ENCODE measurements at regions not wholly inside any gene's neighbourhood (a gene's known extent, or its start where the extent isn't known, plus 50 kb on each side); places are given as distances from the start of the nearest gene placed in this dataset.

DNA sequence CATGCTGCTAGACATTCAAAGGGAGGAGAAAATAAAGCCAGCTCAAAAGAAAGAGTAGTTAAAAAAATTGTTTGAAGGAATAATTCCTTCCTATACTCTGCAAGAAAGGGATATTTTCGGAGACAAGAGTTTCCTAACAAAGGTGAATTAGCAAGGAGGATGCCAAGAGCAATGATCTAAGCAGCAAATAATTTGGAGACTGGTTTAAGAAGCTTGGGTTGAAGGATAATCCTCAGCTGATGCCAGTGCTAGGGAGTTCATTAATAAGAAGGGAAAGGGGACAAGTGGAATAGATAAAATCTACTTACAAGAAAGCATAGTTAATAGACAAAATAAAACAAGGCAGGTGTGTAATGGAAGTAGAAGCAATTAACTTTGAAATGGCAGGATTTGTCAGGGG lies 372.3 kb downstream of the NDFIP2 start:
- no peak overlapping the region for H4K5ac ChIP-seq (ENCODE audit: insufficient read length, low read depth, low read length)
- H2BK5ac ChIP-seq (ENCODE audit: insufficient read length, low read length) = no peak overlapping the region
- no peaks in the 10 kb centered on the region for H4K20me1 ChIP-seq (ENCODE audit: control insufficient read depth, insufficient read depth, insufficient read length)
- H3K9me3 Mint-ChIP-seq = peaks cover 0 to 3% of the 10 kb centered on the region in 2 experiments; a peak in 2 of 5 replicates
- H3K14ac ChIP-seq (ENCODE audit: insufficient read depth, low read length) = no peak overlapping the region
- peak overlapping the region; percentile 28 for H2BK120ac ChIP-seq (ENCODE audit: low read depth, low read length, poor library complexity, severe bottlenecking)
- H3K27ac Mint-ChIP-seq = no peak overlapping the region
- no peak for DNase-seq
- no peaks in the 10 kb centered on the region for H3K27me3 ChIP-seq (ENCODE audit: insufficient read depth, low read length)
- TF ChIP-seq, protein P1, sequence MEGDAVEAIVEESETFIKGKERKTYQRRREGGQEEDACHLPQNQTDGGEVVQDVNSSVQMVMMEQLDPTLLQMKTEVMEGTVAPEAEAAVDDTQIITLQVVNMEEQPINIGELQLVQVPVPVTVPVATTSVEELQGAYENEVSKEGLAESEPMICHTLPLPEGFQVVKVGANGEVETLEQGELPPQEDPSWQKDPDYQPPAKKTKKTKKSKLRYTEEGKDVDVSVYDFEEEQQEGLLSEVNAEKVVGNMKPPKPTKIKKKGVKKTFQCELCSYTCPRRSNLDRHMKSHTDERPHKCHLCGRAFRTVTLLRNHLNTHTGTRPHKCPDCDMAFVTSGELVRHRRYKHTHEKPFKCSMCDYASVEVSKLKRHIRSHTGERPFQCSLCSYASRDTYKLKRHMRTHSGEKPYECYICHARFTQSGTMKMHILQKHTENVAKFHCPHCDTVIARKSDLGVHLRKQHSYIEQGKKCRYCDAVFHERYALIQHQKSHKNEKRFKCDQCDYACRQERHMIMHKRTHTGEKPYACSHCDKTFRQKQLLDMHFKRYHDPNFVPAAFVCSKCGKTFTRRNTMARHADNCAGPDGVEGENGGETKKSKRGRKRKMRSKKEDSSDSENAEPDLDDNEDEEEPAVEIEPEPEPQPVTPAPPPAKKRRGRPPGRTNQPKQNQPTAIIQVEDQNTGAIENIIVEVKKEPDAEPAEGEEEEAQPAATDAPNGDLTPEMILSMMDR (conservative IDR thresholded peaks at IDR 0.05) = no peak
- no peak overlapping the region for H2AFZ ChIP-seq (ENCODE audit: low read length)
- no peak overlapping the region for H2BK12ac ChIP-seq (ENCODE audit: insufficient read length, low read depth, low read length)
- H3K79me2 ChIP-seq (ENCODE audit: insufficient read depth, low read length) = no peaks in the 10 kb centered on the region
- H4K8ac ChIP-seq (replicated peaks; ENCODE audit: insufficient read length, low read depth, low read length) = no peak overlapping the region
- no peaks in the 10 kb centered on the region; the same call in 1 of the 2 replicates for H3K4me1 ChIP-seq (ENCODE audit: insufficient read depth, low read length)
- no peak overlapping the region for H2BK15ac ChIP-seq (ENCODE audit: low read depth, low read length)
- no peak overlapping the region for H3K27ac ChIP-seq (ENCODE audit: insufficient read length, low read depth, low read length)
- peaks cover 10 to 12% of the 10 kb centered on the region in 2 experiments for H3K4me1 Mint-ChIP-seq
- H3K18ac ChIP-seq (ENCODE audit: insufficient read length, low read depth, low read length) = no peak overlapping the region
- no peaks in the 10 kb centered on the region for H3K27me3 Mint-ChIP-seq (ENCODE audit: low read depth)
- no peak overlapping the region for H3K56ac ChIP-seq (ENCODE audit: insufficient read length, low read depth, low read length)
- no peak overlapping the region for H3K4me2 ChIP-seq (ENCODE audit: insufficient read depth, insufficient read length, low read length)
- no peak overlapping the region for H2BK20ac ChIP-seq (ENCODE audit: low read depth, low read length, poor library complexity, severe bottlenecking)
- no peaks in the 10 kb centered on the region for H3K23me2 ChIP-seq (ENCODE audit: insufficient read length, low read depth, low read length, poor library complexity, severe bottlenecking)
- H3T11ph ChIP-seq (ENCODE audit: low read length) = no peak overlapping the region
- H3K4ac ChIP-seq (ENCODE audit: low read depth, low read length) = no peak overlapping the region
- H2AK5ac ChIP-seq (ENCODE audit: insufficient read length, low read length) = no peak overlapping the region
- H3K4me3 Mint-ChIP-seq = no peak overlapping the region
- H4K91ac ChIP-seq (ENCODE audit: insufficient read length, low read depth, low read length) = no peak overlapping the region
- no peaks in the 10 kb centered on the region for H3K9me3 ChIP-seq (ENCODE audit: control insufficient read depth, low read depth, low read length)
- no peaks in the 10 kb centered on the region; a peak in 2 of 7 replicates for H3K36me3 Mint-ChIP-seq (ENCODE audit: insufficient read depth in 1 of 3, low read depth in 3 of 3)
- H3K9ac ChIP-seq (ENCODE audit: extremely low read depth, insufficient read length, low read length) = no peak overlapping the region
- H3K79me1 ChIP-seq (ENCODE audit: insufficient read depth, low read depth, low read length, poor library complexity, severe bottlenecking) = no peaks in the 10 kb centered on the region
- H3K23ac ChIP-seq (ENCODE audit: insufficient read length, low read depth, low read length) = no peak overlapping the region
- no CpG with 5 or more reads among the region's 1 CpG for whole genome bisulfite sequencing (ENCODE audit: extremely low coverage, insufficient read length, low lambda C conversion rate)
